HG02973 (cell line): ENCODE measurements at regions not wholly inside any gene's neighbourhood (a gene's known extent, or its start where the extent isn't known, plus 50 kb on each side); places are given as distances from the start of the nearest gene placed in this dataset.

Source experiments
- ATAC-seq: cut with Tn5 transposase; IDR thresholded peaks from one replicate; pipeline ENCODE4 v1.9.1; 2021; ENCODE audit warnings: moderate library complexity; ENCODE audit not compliant: unreplicated experiment

GRCh38 chr2:151157000-151157735 lies 104.5 kb downstream of the RBM43 start:
- no peak for ATAC-seq

GRCh38 chr2:151156431-151156830 lies 105.2 kb downstream of the RBM43 start:
- no peak for ATAC-seq

DNA sequence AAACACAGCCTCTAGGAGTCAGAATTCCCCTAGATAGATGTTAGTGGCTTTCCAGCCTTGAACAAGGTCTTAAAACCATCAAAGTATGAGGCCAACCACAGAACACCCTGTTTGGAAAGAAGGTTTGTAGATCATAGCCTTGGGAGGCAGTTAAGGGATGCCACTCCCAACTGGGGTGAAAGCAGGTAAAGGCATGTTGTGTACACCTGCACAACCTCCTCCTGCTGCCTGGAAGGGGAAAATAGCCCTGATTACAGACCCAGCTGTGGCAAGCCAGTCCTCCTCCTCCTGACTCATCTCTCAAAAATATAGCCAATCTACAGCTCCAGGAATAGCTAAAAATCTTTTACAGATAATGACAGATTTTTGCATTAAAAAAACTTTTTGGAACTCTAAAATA lies 108.1 kb downstream of the RBM43 start:
- ATAC-seq = no peak

DNA sequence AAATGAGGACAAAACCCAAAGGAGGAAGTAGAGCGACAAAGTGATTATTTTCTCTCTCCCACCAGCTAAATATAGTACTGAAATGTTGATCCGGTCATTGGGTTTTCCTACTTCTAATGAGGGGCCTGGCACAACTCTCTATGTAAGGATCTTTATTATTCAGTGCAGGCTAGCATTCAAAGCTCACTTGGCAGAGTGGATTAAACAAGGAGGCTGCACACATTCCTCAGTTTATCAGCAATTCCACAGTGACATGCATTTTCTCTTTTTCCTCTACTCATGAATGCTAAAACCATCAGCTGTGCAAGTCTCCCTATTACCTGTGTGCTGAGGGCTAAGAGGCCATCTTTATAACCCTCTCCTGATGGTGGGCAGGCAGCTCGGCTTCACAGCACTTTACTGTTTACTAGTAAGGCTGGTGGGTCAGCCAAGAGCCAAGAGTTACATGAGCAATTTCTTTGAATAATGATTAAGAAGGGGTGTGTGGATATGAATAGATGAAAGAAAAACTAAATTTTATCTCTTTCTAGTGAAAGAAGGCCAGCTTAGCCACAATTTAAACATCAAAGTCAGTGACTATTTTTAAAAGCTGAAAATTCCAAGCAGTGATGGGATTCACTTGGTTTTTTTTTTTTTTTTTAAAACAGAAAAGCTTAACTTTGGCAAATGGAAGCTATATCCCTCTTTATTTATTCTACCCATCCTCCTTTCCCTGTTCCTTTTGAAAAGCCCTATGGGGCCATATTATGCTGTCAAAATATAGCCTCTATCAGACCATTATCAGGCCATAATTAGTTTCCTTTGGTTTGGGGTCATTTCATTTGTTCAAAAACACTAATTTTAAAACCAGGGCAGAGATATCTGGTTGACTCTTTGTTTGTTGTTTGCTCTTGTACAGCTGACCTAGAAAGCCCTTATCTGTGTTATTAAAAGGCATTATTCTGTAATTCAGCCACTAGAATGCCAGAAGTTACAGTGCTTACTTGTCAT lies 111.0 kb downstream of the RBM43 start:
- ATAC-seq = no peak

DNA sequence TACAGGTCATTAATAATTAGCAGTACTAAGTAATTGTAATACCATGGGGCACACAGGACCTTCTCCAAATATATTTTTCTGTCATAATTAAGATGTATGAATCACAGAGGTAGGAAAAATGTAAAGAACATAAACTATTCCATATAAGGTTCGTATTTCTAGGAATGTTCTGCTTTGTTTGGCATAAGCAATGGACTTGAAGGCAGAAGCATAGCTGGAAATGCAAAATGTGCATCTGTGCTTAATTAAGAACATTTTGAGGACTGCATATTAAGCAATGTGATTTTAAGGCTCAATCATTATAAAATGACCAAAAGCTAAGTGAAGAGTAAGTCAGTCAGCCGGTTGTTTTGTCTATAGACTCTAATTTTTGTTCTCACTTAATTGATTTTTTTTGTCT lies 123.2 kb downstream of the RBM43 start:
- ATAC-seq = no peak

GRCh38 chr2:151137526-151137925 lies 124.1 kb downstream of the RBM43 start:
- ATAC-seq = no peak

DNA sequence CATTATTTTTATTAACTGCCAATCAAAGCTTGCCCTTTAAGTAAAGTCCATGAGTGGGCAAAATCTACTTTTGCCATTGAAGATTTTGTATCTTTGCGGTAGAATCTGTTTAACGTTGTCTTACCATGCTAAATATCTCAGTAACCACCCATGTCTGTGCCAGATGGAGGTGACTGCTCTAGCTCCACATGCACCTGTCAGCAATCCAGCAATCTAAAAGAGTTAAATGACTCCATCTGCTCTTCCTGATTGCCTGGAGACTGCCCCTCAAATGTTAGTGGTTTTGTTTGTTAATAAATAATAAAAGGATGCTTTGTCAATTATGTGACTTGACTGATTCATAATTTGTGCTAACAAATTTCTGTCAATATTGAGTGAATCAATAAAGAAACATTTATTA lies 141.7 kb downstream of the RBM43 start:
- no peak for ATAC-seq

GRCh38 chr2:151119374-151119773 lies 142.3 kb downstream of the RBM43 start:
- ATAC-seq = no peak

DNA sequence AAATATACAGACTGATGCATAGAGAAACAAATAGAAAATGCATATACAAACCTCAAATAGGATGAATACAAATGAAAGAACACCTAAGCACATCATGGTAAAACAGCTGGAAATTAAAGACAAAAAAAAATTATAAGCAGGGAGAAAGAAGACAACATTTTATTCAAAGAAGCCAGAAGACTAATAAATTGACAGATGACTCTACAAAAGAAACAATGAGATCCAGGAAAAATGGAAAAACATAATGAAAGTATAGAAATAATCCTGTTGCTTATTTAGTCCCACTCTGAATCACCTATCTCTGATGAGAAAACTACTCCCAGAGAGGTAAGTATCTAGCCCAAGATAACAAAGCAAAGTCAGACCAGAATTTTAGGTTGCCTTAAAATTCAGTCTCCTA lies 143.4 kb downstream of the RBM43 start:
- ATAC-seq = no peak

- no peak for ATAC-seq
Observed at GRCh38 chr2:151114874-151115273, 146.8 kb downstream of the RBM43 start.

- no peak for ATAC-seq
Observed at GRCh38 chr2:151113318-151113717, 148.3 kb downstream of the RBM43 start.

GRCh38 chr2:151111599-151112278 lies 149.9 kb downstream of the RBM43 start:
- no peak for ATAC-seq

- no peak for ATAC-seq
Observed at GRCh38 chr2:151106805-151107506, 154.7 kb downstream of the RBM43 start.

GRCh38 chr2:151103551-151103950 lies 158.1 kb downstream of the RBM43 start:
- ATAC-seq = no peak

DNA sequence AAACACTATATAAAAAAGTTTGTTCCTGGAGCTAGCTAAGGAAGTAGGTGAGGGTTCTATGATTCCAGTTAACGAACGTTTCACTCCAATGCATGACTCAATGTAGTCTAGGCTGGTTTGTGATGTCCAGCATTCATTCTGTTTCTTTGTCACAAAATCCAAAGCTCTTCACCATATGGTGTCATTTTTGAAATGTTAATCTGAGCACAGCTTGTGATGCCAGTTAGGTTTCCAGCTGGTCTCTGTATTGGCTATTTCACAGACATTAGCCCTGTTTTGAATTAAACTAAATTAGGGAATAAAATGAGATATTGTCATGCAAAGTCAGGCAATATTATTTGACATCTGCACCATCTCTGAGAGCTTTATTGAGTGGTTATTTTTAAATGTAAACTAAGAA lies 159.4 kb downstream of the RBM43 start:
- ATAC-seq = no peak

DNA sequence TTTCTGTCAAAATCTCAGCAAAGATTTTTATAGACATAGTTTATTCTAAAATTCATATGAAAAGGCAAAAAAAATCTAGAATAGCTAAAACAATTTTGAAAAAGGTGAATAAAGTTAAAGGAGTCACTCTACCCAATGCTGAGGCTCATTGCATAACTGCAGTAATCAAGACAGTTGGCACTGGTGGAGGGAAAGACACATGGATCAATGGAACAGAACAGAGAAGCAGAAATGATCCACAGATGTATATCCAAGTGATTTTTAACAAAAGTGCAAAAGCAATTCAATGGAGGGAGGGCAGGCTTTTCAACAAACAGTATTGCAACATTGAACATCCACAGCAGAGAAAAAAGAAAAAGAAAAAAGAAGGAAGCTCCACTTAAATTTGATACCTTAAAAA lies 162.8 kb downstream of the RBM43 start:
- no peak for ATAC-seq

DNA sequence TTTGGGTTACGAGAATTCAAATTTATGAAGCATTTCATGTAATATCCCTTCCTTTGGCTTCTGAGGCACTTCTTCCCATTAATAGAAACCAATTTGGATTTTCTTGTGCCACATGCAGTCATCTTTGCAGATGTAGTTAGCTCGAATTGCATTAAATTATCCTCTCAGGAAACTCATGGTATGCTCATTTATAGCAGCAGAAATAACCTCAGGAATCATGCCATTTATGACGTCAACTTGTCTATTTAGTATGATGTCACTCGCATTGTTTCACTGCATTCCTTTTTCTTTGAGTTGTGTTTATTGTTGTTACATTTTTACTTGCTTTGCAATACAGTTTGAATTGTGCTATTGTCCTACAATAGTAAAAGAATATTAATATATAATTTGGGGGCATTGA lies 163.8 kb downstream of the RBM43 start:
- no peak for ATAC-seq

GRCh38 chr2:151097128-151097527 lies 164.5 kb downstream of the RBM43 start:
- no peak for ATAC-seq

- no peak for ATAC-seq
Observed at GRCh38 chr2:151096235-151096634, 165.4 kb downstream of the RBM43 start.

DNA sequence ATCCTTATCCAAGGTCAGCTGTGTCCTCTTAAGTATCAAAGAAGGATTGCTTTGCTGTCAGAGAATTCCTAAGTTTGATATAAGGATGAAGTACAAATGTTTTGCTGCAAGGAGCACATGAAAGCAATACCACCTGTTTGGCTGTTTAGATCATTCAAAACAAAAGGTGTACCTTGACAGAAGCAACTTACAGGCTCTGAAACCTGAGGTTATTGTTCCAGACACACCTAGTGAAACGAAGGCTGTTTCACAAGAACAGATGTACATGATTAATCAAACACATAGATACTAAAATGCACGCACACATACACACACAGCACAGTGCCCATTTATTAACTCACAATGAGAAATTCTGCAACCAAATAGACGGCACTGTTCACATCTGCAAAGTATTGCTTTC lies 166.2 kb downstream of the RBM43 start:
- no peak for ATAC-seq

- no peak for ATAC-seq
Observed at GRCh38 chr2:151091583-151091982, 170.1 kb downstream of the RBM43 start.
